ENCODE measurements at regions not wholly inside any gene's neighbourhood (a gene's known extent, or its start where the extent isn't known, plus 50 kb on each side); places are given as distances from the start of the nearest gene placed in this dataset.
"Not testable (repeated sequence)": the region's sequence is repeated elsewhere in the genome, so short reads cannot be mapped to it uniquely, and the experiment has no call there.

- no peak for DNase-seq
- peak in 2 of 4 donors; percentile 17 to 29 for ATAC-seq
- Histone ChIP-seq H3K27me3 (no peaks in the 10 kb centered on the region), H3K36me3 (no peaks in the 10 kb centered on the region), H3K9me3 (no peaks in the 10 kb centered on the region), H3K27ac (no peak overlapping the region), H3K4me1 (peaks cover 0 to 28% (median 0%) of the 10 kb centered on the region in 4 donors), H3K4me3 (no peak overlapping the region)
- WGBS (ENCODE audit: insufficient coverage, low coverage, low lambda C conversion rate, missing lambda C conversion rate): 25% methylated on average over 3 of the region's 3 CpGs
- TF ChIP-seq POLR2A (IDR thresholded peaks at IDR 0.05): no peak
- TF ChIP-seq, protein P1, sequence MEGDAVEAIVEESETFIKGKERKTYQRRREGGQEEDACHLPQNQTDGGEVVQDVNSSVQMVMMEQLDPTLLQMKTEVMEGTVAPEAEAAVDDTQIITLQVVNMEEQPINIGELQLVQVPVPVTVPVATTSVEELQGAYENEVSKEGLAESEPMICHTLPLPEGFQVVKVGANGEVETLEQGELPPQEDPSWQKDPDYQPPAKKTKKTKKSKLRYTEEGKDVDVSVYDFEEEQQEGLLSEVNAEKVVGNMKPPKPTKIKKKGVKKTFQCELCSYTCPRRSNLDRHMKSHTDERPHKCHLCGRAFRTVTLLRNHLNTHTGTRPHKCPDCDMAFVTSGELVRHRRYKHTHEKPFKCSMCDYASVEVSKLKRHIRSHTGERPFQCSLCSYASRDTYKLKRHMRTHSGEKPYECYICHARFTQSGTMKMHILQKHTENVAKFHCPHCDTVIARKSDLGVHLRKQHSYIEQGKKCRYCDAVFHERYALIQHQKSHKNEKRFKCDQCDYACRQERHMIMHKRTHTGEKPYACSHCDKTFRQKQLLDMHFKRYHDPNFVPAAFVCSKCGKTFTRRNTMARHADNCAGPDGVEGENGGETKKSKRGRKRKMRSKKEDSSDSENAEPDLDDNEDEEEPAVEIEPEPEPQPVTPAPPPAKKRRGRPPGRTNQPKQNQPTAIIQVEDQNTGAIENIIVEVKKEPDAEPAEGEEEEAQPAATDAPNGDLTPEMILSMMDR (IDR thresholded peaks at IDR 0.05): no peak
- intact Hi-C loops (cut with DNase I): no loop called here
These were observed 191.9 kb upstream of the CRIM1 start for GRCh38 chr2:36163520-36164254.

DNA sequence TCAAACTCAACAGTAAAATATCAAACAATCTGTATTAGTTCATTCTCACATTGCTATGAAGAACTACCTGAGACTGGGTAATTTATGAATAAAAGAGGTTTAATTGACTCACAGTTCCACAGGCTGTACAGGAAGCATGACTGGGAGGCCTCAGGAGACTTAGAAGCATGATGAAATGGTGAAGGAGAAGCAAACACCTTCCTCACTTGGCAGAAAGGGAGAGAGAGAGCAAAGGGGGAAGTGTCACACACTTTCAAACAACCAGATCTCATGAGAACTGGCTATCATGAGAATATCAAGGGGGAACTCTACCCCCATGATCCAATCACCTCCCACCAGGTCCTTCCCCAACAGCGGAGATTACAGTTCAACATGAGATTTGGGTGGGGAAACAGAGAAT lies 198.5 kb upstream of the CRIM1 start:
- H3K27me3 ChIP-seq; H3K36me3 ChIP-seq; ATAC-seq; H3K9me3 ChIP-seq; H3K4me1 ChIP-seq; intact Hi-C loops (cut with DNase I); H3K4me3 ChIP-seq; DNase-seq; H3K27ac ChIP-seq: not testable (repeated sequence)
- 86% methylated on average over 1 of the region's 1 CpG for WGBS (ENCODE audit: insufficient coverage, low coverage, low lambda C conversion rate, missing lambda C conversion rate)

- H3K27ac ChIP-seq: no peak overlapping the region
- no peak overlapping the region for H3K4me3 ChIP-seq
- H3K36me3 ChIP-seq: no peaks in the 10 kb centered on the region
- DNase-seq: no peak
- intact Hi-C loops (cut with DNase I): no loop called here
- 59% methylated on average over 4 of the region's 4 CpGs for WGBS (ENCODE audit: insufficient coverage, low coverage, low lambda C conversion rate, missing lambda C conversion rate)
- H3K9me3 ChIP-seq: no peaks in the 10 kb centered on the region
- H3K4me1 ChIP-seq: no peaks in the 10 kb centered on the region
- no peaks in the 10 kb centered on the region for H3K27me3 ChIP-seq
- ATAC-seq: no peak
- TF ChIP-seq POLR2A (IDR thresholded peaks at IDR 0.05): no peak
- TF ChIP-seq, protein P1 (IDR thresholded peaks at IDR 0.05): no peak
These were observed 207.7 kb upstream of the CRIM1 start for GRCh38 chr2:36147670-36148390.

GRCh38 chr2:36146765-36147164 lies 208.8 kb upstream of the CRIM1 start:
- ATAC-seq (no peak), DNase-seq (no peak)
- H3K27ac ChIP-seq: no peak overlapping the region
- intact Hi-C loops (cut with DNase I): no loop called here
- 77% methylated on average over 5 of the region's 5 CpGs for WGBS (ENCODE audit: insufficient coverage, low coverage, low lambda C conversion rate, missing lambda C conversion rate)
- H3K4me1 ChIP-seq: no peaks in the 10 kb centered on the region
- TF ChIP-seq, protein P1 (IDR thresholded peaks at IDR 0.05): no peak
- no peak for TF ChIP-seq POLR2A (IDR thresholded peaks at IDR 0.05)
- no peak overlapping the region for H3K4me3 ChIP-seq
- no peaks in the 10 kb centered on the region for H3K27me3 ChIP-seq
- no peaks in the 10 kb centered on the region for H3K9me3 ChIP-seq
- no peaks in the 10 kb centered on the region for H3K36me3 ChIP-seq

DNA sequence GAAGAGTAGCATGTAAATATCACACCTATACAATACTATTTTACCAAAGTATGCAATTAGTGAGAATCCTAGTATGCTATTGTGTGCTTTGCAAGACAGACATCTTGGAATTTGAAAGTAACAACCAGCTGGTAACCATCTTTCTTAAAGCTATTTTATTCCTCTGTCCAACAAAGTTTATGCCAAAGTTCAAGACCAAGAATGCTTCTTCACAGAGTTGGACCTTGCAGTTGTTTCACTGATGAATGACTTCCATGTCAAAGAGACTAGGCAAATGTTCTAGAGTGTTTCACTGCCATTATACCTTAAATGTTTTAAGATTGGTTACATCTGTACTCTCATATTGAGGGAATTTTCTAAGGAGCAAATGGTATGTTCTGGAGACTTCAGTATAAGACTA lies 215.2 kb upstream of the CRIM1 start:
- Histone ChIP-seq H3K36me3 (no peaks in the 10 kb centered on the region), H3K4me1 (no peaks in the 10 kb centered on the region), H3K27ac (no peak overlapping the region), H3K9me3 (no peaks in the 10 kb centered on the region), H3K4me3 (no peak overlapping the region), H3K27me3 (no peaks in the 10 kb centered on the region)
- intact Hi-C loops (cut with DNase I): no loop called here
- TF ChIP-seq POLR2A (IDR thresholded peaks at IDR 0.05): no peak
- TF ChIP-seq, protein P1 (IDR thresholded peaks at IDR 0.05): no peak
- ATAC-seq: no peak
- no peak for DNase-seq

Measured in right lobe of liver (tissue), 6 donors.